GM12878 (cell line): ENCODE measurements at regions not wholly inside any gene's neighbourhood (a gene's known extent, or its start where the extent isn't known, plus 50 kb on each side); places are given as distances from the start of the nearest gene placed in this dataset.

Experiments
- ATAC-seq: fragments of 200-7000 bp; cut with Tn5 transposase; 3 replicates; pipeline ENCODE4 v1.9.1; 2020; ENCODE audit warnings: mild to moderate bottlenecking, moderate library complexity
- BruUV-seq: library from RNA; stranded (reverse); fragments of 400-500 nt; replicated peaks from 2 replicates; lab custom pipeline; 2021; lab: Mats Ljungman, UMichigan
- CTCF ChIA-PET: fragments of 300-600 bp; sonication (Branson Sonifier 250); formaldehyde crosslinking; extraction: SDS; loops from one replicate; lab custom pipeline; 2021; ENCODE audit warnings: inconsistent platforms; lab: Yijun Ruan, JAX
- POLR2A ChIA-PET: fragments of 350-600 bp; formaldehyde crosslinking; extraction: SDS; loops from one replicate; lab custom pipeline; 2021; ENCODE audit warnings: inconsistent platforms; lab: Charles Lee
- RAD21 ChIA-PET: fragments of 300-600 bp; sonication (Branson Sonifier 250); formaldehyde crosslinking; loops from one replicate; lab custom pipeline; 2023; ENCODE audit warnings: antibody characterized with exemption; ENCODE audit not compliant: unreplicated experiment; lab: Charles Lee
- SMC1A ChIA-PET: fragments of 300-600 bp; sonication (Branson Sonifier 250); formaldehyde crosslinking; loops from one replicate; lab custom pipeline; 2023; ENCODE audit not compliant: unreplicated experiment, uncharacterized antibody; lab: Charles Lee
- DNase-seq: peaks from one replicate; pipeline ENCODE4 v3.0.0-alpha.2; 2011; ENCODE audit warnings: low read depth, low spot score
- FAIRE-seq: peaks from 3 replicates; lab custom pipeline; 2011; peaks lifted over from hg19 to GRCh38; lab: Jason Lieb, UNC
- H2AFZ ChIP-seq: 2 replicates; pipeline ENCODE4 v1.6.0; 2011; ENCODE audit warnings: low read depth, low read length, control low read depth; ENCODE audit not compliant: control insufficient read depth
- H3K27ac ChIP-seq: 2 replicates; pipeline ENCODE4 v1.5.1; 2011; ENCODE audit warnings: control low read depth; ENCODE audit not compliant: control insufficient read depth, insufficient read depth
- H3K27me3 ChIP-seq, 2 experiments: replicated peaks in 1 of 2; 2 replicates each; pipeline versions ENCODE4 v1.6.0 to v1.6.1; 2011; ENCODE audit warnings: low read length in 1 of 2; ENCODE audit not compliant: control insufficient read depth in 2 of 2, insufficient read depth in 2 of 2
- H3K36me3 ChIP-seq, 2 experiments: 2 replicates each; pipeline ENCODE4 v1.5.1; 2011; ENCODE audit warnings: low read length in 1 of 2; ENCODE audit not compliant: control insufficient read depth in 2 of 2, insufficient read depth in 2 of 2
- H3K4me1 ChIP-seq: 2 replicates; pipeline ENCODE4 v1.6.1; 2011; ENCODE audit warnings: mild to moderate bottlenecking, low read length, moderate library complexity, mixed read lengths; ENCODE audit not compliant: control insufficient read depth, insufficient read depth
- H3K4me2 ChIP-seq: 2 replicates; pipeline ENCODE4 v1.6.0; 2011; ENCODE audit warnings: control low read depth; ENCODE audit not compliant: control insufficient read depth, insufficient read depth
- H3K4me3 ChIP-seq: fragments of 200-600 bp; sonication (generic); 2 replicates; pipeline ENCODE4 v1.5.1; 2016
- H3K79me2 ChIP-seq: 2 replicates; pipeline ENCODE4 v1.6.0; 2011; ENCODE audit warnings: low read length; ENCODE audit not compliant: control insufficient read depth, insufficient read depth
- H3K9ac ChIP-seq: 2 replicates; pipeline ENCODE4 v1.8.0; 2011; ENCODE audit warnings: low read length, control low read depth, mixed read lengths; ENCODE audit not compliant: control insufficient read depth, insufficient read depth
- H3K9me3 ChIP-seq: replicated peaks from 3 replicates; pipeline ENCODE4 v1.5.1; 2011; ENCODE audit warnings: mild to moderate bottlenecking, low read length; ENCODE audit not compliant: control insufficient read depth, insufficient read depth
- H4K20me1 ChIP-seq: 2 replicates; pipeline ENCODE4 v1.6.0; 2011; ENCODE audit not compliant: control insufficient read depth, insufficient read depth
- ATF3 ChIP-seq: IDR thresholded peaks from 2 replicates; pipeline ENCODE4 v1.6.1; 2011; ENCODE audit warnings: low read depth, mild to moderate bottlenecking, low read length, moderate library complexity, borderline replicate concordance; ENCODE audit errors: extremely low read depth
- BCL3 ChIP-seq: IDR thresholded peaks from 2 replicates; pipeline ENCODE4 v1.6.1; 2011; ENCODE audit warnings: borderline replicate concordance, low read depth, mild to moderate bottlenecking, moderate library complexity, low read length; ENCODE audit not compliant: insufficient read depth, poor library complexity, severe bottlenecking
- FOS ChIP-seq: IDR thresholded peaks from 3 replicates; pipeline ENCODE4 v1.6.1; 2011; ENCODE audit warnings: borderline replicate concordance; ENCODE audit not compliant: insufficient read length; ENCODE audit errors: extremely low read depth
- HDAC6 ChIP-seq: fragments of 200-600 bp; sonication (generic); IDR thresholded peaks from one replicate; pipeline ENCODE4 v1.8.0; 2017; ENCODE audit warnings: antibody characterized with exemption; ENCODE audit not compliant: unreplicated experiment
- HDGF ChIP-seq: fragments of 450-650 bp; IDR thresholded peaks from 2 replicates; pipeline ENCODE4 v1.6.1; 2016; ENCODE audit warnings: antibody characterized with exemption
- KLF5 ChIP-seq: fragments of 450-650 bp; IDR thresholded peaks from 2 replicates; pipeline ENCODE4 v1.6.1; 2014; ENCODE audit warnings: mild to moderate bottlenecking; ENCODE audit not compliant: partially characterized antibody
- MTA2 ChIP-seq: fragments of 450-650 bp; IDR thresholded peaks from 2 replicates; pipeline ENCODE4 v1.6.1; 2016; ENCODE audit warnings: low read depth, mild to moderate bottlenecking, moderate library complexity
- NR2F1 ChIP-seq: fragments of 450-650 bp; conservative IDR thresholded peaks from 2 replicates; pipeline ENCODE4 v1.6.1; 2017; ENCODE audit warnings: mild to moderate bottlenecking
- POLR2AphosphoS2 ChIP-seq: IDR thresholded peaks from 2 replicates; pipeline ENCODE4 v1.6.1; 2011; ENCODE audit warnings: low read depth, mild to moderate bottlenecking, low read length, improper control_type of control experiment, moderate library complexity
- STAT3 ChIP-seq: IDR thresholded peaks from 2 replicates; pipeline ENCODE4 v1.6.1; 2011; ENCODE audit warnings: low read depth, low read length, improper control_type of control experiment
- ZNF217 ChIP-seq: fragments of 450-650 bp; IDR thresholded peaks from 2 replicates; pipeline ENCODE4 v1.6.1; 2017; ENCODE audit warnings: antibody characterized with exemption, mild to moderate bottlenecking
- ZNF384 ChIP-seq: IDR thresholded peaks from 2 replicates; pipeline ENCODE4 v1.6.1; 2012; ENCODE audit warnings: low read depth, mild to moderate bottlenecking, low read length, improper control_type of control experiment, borderline replicate concordance
- WGBS: methylation state at CpG from one replicate; pipeline ENCODE4 v1.1.6; 2016; ENCODE audit warnings: low lambda C conversion rate; ENCODE audit not compliant: insufficient replicate concordance, insufficient coverage; ENCODE audit errors: missing lambda C conversion rate; 5-methylcytosine and 5-hydroxymethylcytosine counted together
- in situ Hi-C: fragments of 300-500 bp; cut with MboI; formaldehyde crosslinking; loops from 9 replicates; pipeline ENCODE4 v1.14.3; 2018; ENCODE audit warnings: mixed read lengths
- intact Hi-C: fragments of 100-400 bp; cut with micrococcal nuclease; formaldehyde crosslinking; loops from one replicate; pipeline ENCODE4 v1.14.2; 2022; ENCODE audit not compliant: unreplicated experiment

- no peak overlapping the region for H3K27ac ChIP-seq
- ATAC-seq (no peak), FAIRE-seq (no peak), DNase-seq (no peak)
- no peaks in the 10 kb centered on the region for H3K79me2 ChIP-seq
- WGBS, result 30% methylated on average over 1 of the region's 1 CpG
- H3K9ac ChIP-seq, result no peak overlapping the region
- H2AFZ ChIP-seq, result no peak overlapping the region
- POLR2A ChIA-PET, result no interaction called here
- CTCF ChIA-PET, result no interaction called here
- BruUV-seq, result no TSS peak
- no peak overlapping the region for H3K4me3 ChIP-seq
- no peaks in the 10 kb centered on the region for H4K20me1 ChIP-seq
- RAD21 ChIA-PET, result no interaction called here
- H3K36me3 ChIP-seq, result no peaks in the 10 kb centered on the region
- no peaks in the 10 kb centered on the region for H3K4me1 ChIP-seq
- SMC1A ChIA-PET, result no interaction called here
- in situ Hi-C loops, result no loop called here
- TF ChIP-seq ATF3 (no peak), FOS (no peak), POLR2AphosphoS2 (no peak), KLF5 (no peak), HDAC6 (no peak), MTA2 (no peak), STAT3 (no peak), ZNF384 (no peak), BCL3 (no peak), ZNF217 (no peak), HDGF (no peak), NR2F1 (no peak)
- TF ChIP-seq, all 136 proteins: peak for 0
- Histone ChIP-seq H3K27me3 (no peaks in the 10 kb centered on the region), H3K9me3 (no peaks in the 10 kb centered on the region), H3K4me2 (no peak overlapping the region)
- intact Hi-C loops, result no loop called here
Observed at GRCh38 chr6:153644000-153644399, 395.0 kb upstream of the OPRM1 start.
